ENCODE measurements at regions not wholly inside any gene's neighbourhood (a gene's known extent, or its start where the extent isn't known, plus 50 kb on each side); places are given as distances from the start of the nearest gene placed in this dataset.

GRCh38 chr6:1516742-1517520, 92.8 kb upstream of the FOXC1 start:
- DNase-seq: no peak

- DNase-seq: no peak
These were observed 90.9 kb upstream of the FOXC1 start for GRCh38 chr6:1518855-1519254.

DNA sequence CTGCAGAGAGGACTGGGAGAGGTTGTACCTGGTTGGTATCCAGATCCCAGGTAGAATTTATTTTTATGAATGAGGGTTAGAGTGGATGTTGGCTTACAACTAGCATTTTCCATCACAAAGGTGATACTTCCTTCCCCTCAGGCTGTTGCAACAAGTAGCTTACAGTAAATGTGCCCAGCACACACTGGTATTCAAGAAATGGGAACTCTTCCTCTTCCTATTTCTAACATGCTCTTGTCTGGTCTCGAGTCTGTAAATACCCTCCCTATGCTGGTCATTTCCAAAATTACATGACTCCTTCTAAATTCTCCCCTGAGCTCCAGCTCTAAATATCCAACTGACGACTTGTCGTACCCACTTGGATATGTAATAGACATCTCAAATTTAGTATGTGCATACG, 90.1 kb upstream of the FOXC1 start:
- DNase-seq: no peak

DNA sequence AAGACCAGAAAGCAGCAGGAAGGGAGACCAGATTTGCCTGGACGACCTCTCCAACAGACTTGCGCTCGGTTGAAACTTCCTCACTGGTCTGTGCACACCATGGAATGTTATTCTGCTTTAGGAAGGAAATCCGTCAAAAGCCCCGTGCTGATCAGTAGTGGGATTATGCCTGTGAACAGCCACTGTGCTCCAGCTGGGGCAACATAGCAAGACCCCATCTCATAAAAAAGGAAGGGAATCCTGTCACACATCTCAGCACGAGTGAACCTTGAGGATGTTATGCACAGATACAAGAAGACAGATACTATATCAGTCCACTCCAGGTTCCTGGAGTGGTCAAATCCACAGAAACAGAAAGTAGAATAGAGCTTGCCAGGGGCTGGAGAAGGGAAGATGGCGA, 86.9 kb upstream of the FOXC1 start:
- DNase-seq: no peak

DNA sequence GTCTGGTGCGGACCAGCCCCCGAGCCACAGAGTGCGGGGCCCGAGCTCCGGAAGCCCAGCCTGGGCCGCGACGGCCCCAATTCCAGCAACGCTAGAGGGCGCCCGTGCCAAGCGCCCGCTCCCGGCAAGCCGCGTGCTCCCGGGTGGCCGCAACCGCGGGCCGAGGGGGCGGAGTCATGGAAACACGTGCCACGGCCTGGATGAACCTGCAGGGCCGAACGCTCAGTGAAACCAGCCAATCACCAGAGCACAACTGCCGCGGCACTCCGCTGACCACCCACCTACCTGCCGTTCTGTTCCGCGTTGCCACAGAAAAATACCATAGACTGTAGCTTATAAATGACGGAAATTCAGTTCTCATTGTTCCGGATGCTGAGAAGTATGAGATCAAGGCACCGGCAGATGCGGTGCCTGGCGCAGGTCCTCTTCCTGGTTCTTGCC, 85.7 kb upstream of the FOXC1 start:
- no peak for DNase-seq

DNA sequence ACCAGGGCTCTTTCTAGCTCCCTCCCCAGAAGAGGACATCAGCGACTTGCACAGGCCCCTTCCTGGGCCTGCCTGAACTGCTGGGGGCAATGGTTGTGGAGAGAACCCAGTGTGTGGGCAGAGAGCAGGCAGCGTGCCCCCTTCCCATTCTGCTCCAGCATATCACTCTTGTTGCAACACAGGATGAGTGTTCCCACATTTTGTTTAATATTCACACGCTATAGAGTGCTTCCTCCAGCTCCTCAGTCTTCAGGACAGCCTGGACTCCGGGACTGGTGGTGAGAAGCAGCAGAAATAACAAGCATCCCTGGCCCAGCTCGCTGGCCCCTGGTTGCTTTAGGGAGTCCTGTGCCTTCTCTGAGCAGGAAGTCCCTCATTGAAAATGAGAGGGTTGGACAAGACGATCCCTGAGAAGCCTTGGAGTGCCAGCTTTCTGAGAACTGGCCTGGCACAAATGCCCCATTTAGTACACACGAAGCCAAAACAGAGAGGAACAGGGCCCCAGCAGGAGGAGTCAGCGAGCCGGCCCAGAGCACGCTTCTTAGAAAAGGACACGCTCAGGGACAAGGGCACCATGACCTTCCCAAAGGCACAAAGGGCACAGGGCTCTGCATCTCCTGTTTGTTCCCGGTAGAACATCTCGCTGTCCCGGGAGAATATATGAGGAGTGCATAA, 84.2 kb upstream of the FOXC1 start:
- DNase-seq: no peak

GRCh38 chr6:1526398-1527072, 83.2 kb upstream of the FOXC1 start:
- no peak for DNase-seq

GRCh38 chr6:1527073-1527457, 82.7 kb upstream of the FOXC1 start:
- DNase-seq: no peak

- DNase-seq: no peak
These were observed 74.4 kb upstream of the FOXC1 start for GRCh38 chr6:1535295-1535694.

- no peak for DNase-seq
These were observed 72.9 kb upstream of the FOXC1 start for GRCh38 chr6:1536526-1537429.

- DNase-seq: no peak
These were observed 71.3 kb upstream of the FOXC1 start for GRCh38 chr6:1538369-1538768.

GRCh38 chr6:1538810-1539478, 70.8 kb upstream of the FOXC1 start:
- no peak for DNase-seq

DNA sequence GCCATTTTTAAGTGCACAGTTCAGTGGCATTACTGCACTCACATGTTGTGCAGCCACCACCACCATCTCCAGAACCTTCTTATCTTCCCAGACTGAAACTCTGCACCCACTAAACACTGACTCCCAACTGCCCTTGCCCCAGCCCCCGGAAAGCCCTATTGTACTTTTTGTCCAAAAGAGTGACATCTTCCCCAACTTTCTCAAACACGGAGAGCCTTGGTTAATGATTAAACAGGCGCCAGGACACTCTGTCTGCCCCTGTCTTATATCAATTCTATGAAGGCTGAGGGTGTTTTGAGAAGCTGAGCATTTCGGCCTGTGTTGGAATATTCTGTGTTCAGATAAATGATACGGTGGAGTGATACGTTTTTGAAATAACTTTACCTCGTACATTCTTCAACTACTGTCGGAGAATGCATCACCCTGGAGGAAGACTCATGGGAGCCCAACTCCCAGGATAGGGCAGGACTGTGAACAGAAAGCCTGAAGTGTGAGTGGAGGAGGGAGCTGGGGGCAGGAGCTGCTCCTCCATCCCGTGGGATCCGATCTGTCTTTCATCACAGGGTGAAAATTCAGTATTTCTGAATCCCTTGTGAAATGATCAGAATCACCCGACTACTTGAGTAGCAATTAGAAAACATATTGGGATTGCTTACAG, 68.7 kb upstream of the FOXC1 start:
- DNase-seq: no peak

DNA sequence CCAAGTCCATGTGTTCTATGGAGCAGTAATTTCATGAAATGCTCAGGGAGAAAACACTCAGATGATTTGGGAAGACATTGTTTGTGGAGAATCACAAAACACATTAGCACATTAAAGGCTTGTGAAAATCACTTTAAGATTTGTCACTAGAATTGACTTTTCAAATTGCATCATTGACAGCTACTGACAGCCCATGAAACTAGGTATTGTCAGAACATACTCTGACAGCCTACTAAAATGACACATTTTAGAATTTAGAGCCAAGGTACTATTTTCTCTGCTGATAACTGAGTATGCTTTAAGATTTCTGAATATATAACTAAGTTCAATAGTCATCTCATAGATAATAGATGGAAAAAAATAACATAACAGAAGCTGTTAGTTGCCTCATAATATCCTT, 67.4 kb upstream of the FOXC1 start:
- DNase-seq: no peak

DNA sequence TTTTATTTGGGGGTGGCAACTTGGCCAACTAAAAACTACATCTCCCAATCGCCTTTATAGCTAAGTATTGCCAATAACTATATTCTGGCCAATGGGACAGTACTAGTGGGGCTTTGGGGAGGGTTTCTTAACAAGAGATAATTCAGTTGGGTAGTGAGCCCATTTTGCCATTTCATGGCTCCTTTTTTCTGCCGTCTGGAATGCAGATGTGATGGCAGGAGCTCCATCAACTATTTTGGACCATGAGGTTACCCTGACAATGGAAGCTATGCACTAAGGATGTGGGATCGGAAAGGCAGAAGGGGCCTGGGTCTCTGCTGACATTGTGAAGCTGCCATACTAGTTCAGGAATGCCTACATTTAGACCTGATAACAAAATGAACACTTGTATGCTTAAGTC, 67.0 kb upstream of the FOXC1 start:
- DNase-seq: no peak

- no peak for DNase-seq
These were observed 65.7 kb upstream of the FOXC1 start for GRCh38 chr6:1544000-1544399.

DNA sequence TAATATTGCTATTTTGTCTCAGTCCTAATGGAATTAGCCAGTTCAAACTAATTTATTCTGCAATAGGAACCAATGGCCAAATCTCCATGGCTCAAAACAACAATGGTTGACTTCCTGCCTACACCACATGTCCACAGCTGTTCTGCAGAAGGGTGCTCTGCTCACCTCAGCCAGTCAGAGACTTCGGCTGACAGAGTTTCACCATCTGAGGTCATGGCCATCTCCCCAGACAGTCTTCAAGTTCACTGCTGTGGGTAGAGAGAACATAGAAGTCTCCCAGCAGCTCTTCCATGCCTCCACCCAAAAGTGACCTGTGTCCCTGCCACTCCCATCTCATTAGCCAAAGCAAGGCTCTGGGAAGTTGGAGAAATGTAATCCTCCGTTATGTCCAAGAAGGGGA, 65.1 kb upstream of the FOXC1 start:
- no peak for DNase-seq

DNA sequence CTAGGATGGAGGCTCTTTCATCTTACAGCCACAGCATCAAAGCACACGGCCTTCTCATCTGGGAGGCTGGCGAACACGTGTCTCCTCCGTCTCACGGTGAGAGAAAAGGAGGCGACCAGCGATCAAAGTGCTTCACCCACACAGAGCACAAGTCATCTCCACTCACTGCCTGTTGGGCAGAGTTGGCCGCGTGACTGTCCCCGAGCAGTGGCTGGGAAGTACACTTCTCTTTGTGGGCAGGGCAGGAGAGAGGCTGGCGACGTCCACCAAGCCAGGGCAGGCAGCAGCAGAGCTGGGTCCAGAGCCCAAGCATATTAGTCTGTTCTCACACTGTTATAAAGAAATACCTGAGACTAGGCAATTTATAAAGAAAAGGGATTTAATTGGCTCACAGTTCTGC, 64.1 kb upstream of the FOXC1 start:
- no peak for DNase-seq

DNA sequence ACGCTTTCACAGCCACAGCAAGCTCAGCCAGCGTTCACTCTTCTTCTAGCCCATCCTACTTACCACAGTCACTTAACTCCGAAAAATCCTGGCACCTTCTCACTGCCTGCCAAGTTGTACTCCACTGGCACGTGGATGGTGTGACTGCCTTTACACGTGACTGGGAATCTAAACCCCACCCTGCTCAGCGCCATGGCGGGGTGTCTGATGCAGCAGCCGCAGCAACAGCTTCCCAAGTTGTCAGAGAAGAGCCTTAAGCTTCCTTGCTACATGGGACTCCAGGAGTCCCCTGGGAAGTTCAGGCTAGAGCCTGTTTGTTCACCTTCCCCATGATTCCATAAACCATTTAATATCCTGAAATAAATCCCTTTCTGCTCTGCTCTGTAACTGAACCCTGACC, 61.9 kb upstream of the FOXC1 start:
- DNase-seq: no peak

GRCh38 chr6:1551249-1551648, 58.5 kb upstream of the FOXC1 start:
- DNase-seq: no peak

DNA sequence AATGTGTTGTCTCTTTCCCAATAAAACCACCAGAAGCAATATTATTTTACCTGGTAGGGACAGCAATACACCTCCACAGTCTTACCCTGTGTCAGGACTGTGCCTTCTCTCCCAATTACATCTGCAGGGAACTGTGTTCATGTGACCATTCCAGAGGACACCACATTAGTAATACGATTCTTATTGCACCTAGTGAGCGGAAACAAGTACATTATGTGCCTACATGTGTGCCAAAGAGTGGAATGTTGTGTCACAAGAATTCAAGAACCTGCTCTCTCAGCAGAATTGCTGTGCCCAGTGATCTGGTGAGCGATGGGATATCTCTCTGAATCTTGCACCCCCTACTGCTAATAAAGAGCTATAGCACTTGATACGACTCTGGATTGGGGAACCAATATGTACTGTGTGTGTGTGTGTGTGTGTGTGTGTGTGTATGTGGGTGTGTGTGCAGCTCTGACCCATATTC, 57.4 kb upstream of the FOXC1 start:
- DNase-seq: no peak

DNA sequence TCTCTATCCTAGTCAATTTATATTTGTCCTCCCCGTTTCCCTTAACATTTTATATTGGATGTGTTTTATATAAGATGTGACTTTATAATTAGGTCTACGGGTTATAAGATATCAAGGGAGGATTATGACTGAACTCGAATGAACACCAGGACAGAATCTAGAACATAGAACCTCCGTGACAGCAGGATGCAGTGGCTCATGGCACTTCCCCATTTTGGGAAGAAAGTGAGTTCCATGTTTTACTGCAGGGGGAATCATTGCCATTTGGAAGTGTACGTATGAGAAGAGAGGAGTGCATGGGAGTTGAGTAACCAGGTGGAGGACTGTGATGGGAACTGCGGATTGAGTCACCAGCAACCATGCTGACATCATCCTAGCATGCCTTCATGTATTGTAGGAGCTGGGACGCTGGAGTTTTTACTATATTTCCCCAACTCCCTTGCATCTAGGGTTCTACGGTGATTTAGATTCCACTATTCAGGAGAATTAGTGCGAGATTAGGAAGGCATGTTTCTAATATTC, 56.1 kb upstream of the FOXC1 start:
- DNase-seq: no peak

Data from NCI-H1694 (cell line).